CD4-positive, alpha-beta T cell (primary cell): ENCODE measurements at regions not wholly inside any gene's neighbourhood (a gene's known extent, or its start where the extent isn't known, plus 50 kb on each side); places are given as distances from the start of the nearest gene placed in this dataset.
"Not testable (repeated sequence)": the region's sequence is repeated elsewhere in the genome, so short reads cannot be mapped to it uniquely, and the experiment has no call there.

Experiments
- ATAC-seq: fragments of 200-7000 bp; cut with Tn5 transposase; one replicate; pipeline ENCODE4 v1.10.0; 2022; ENCODE audit warnings: mild to moderate bottlenecking; ENCODE audit not compliant: poor library complexity
- CTCF ChIA-PET: fragments of 350-600 bp; sonication (Branson Sonifier 250); formaldehyde crosslinking; loops from one replicate; lab custom pipeline; 2021; ENCODE audit warnings: antibody characterized with exemption, inconsistent platforms; lab: Charles Lee
- POLR2A ChIA-PET: fragments of 350-600 bp; sonication (Branson Sonifier 250); formaldehyde crosslinking; loops from one replicate; lab custom pipeline; 2021; ENCODE audit warnings: antibody characterized with exemption, inconsistent platforms; lab: Charles Lee
- DNase-seq, 14 experiments: peaks; one replicate each; pipeline ENCODE4 v3.0.0-alpha.2; 2013 to 2020; ENCODE audit warnings: mixed read lengths in 2 of 14
- H3K27ac ChIP-seq, 2 donors: one replicate each; pipeline versions ENCODE4 v1.5.1 to v1.7.0; 2013; ENCODE audit warnings: low read length in 2 of 2, low read depth in 1 of 2, mild to moderate bottlenecking in 1 of 2
- H3K27me3 ChIP-seq, 2 experiments: 1 replicate in 1 of 2; 2 replicates in 1 of 2; pipeline versions ENCODE4 v1.6.1 to v1.7.0; 2013; ENCODE audit warnings: low read length in 2 of 2, control low read depth in 1 of 2, mild to moderate bottlenecking in 1 of 2, moderate library complexity in 1 of 2; ENCODE audit not compliant: insufficient read depth in 2 of 2, control insufficient read depth in 1 of 2
- H3K36me3 ChIP-seq: one replicate; pipeline ENCODE4 v1.6.1; 2013; ENCODE audit warnings: low read length, control low read depth; ENCODE audit not compliant: insufficient read depth
- H3K4me1 ChIP-seq: one replicate; pipeline ENCODE4 v1.6.1; 2013; ENCODE audit warnings: low read length, control low read depth; ENCODE audit not compliant: insufficient read depth
- H3K4me3 ChIP-seq: one replicate; pipeline ENCODE4 v1.5.1; 2013; ENCODE audit warnings: mild to moderate bottlenecking, low read length, moderate library complexity
- H3K9me3 ChIP-seq, 2 experiments: 1 replicate in 1 of 2; 2 replicates in 1 of 2; pipeline versions ENCODE4 v1.6.1 to v1.7.0; 2013; ENCODE audit warnings: low read length in 2 of 2, mild to moderate bottlenecking in 2 of 2, control low read depth in 1 of 2, moderate library complexity in 1 of 2; ENCODE audit not compliant: control insufficient read depth in 1 of 2, insufficient read depth in 1 of 2
- H3K27ac Mint-ChIP-seq: one replicate; pipeline ENCODE4 v1.8.0; 2020; ENCODE audit warnings: mixed read lengths
- H3K27me3 Mint-ChIP-seq: one replicate; pipeline ENCODE4 v1.8.0; 2021; ENCODE audit warnings: mixed read lengths
- H3K36me3 Mint-ChIP-seq: one replicate; pipeline ENCODE4 v1.8.0; 2021; ENCODE audit warnings: low read depth, mixed read lengths
- H3K4me1 Mint-ChIP-seq: one replicate; pipeline ENCODE4 v1.8.0; 2021; ENCODE audit warnings: low read depth, mixed read lengths
- H3K4me3 Mint-ChIP-seq: one replicate; pipeline ENCODE4 v1.8.0; 2020; ENCODE audit warnings: mild to moderate bottlenecking, mixed read lengths
- H3K9me3 Mint-ChIP-seq: one replicate; pipeline ENCODE4 v1.8.0; 2020; ENCODE audit warnings: mixed read lengths
- intact Hi-C, 2 experiments: fragments of 100-400 bp; cut with DNase I in 1 of 2; cut with micrococcal nuclease in 1 of 2; formaldehyde crosslinking; loops; one replicate each; pipeline versions ENCODE4 v1.15.1 to v1.9.0; 2023 to 2025; cut with DNase I, micrococcal nuclease

GRCh38 chr21:7774219-7774618, 2747.2 kb upstream of the TPTE start:
- CTCF ChIA-PET, intact Hi-C loops, H3K4me1 ChIP-seq, H3K9me3 ChIP-seq, H3K36me3 Mint-ChIP-seq, H3K9me3 Mint-ChIP-seq, H3K4me3 Mint-ChIP-seq, DNase-seq, H3K36me3 ChIP-seq, H3K4me3 ChIP-seq, H3K27me3 Mint-ChIP-seq, H3K27me3 ChIP-seq, H3K27ac Mint-ChIP-seq, H3K27ac ChIP-seq, ATAC-seq, H3K4me1 Mint-ChIP-seq, POLR2A ChIA-PET: not testable (repeated sequence)

DNA sequence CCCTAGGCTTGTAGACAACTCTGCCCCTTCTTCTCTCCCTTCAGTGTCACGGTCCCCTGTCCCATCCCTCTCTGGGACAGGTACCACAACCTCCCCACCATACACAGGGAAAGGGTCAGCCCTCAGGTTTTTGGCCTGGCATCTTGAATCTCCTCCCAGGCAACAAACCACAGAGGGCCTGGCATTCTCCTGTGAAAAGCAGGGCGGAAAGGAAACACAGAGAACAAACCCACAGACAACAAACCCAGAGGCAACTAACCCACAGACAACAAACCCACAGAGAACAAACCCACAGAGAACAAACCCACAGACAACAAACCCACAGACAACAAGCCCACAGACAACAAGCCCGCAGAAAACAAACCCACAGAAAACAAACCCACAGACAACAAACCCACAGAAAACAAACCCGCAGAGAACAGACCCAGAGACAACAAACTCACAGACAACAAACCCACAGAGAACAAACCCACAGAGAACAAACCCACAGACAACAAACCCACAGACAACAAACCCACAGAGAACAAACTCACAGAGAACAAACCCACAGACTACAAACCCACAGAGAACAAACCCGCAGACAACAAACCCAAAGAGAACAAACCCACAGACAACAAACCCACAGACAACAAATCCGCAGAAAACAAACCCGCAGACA, 2745.9 kb upstream of the TPTE start:
- peak overlapping the region; percentile 39 for H3K4me3 Mint-ChIP-seq
- H3K27me3 ChIP-seq, H3K4me3 ChIP-seq, H3K9me3 ChIP-seq, H3K36me3 Mint-ChIP-seq, H3K4me1 Mint-ChIP-seq, ATAC-seq, H3K27me3 Mint-ChIP-seq, H3K27ac ChIP-seq, intact Hi-C loops, POLR2A ChIA-PET, CTCF ChIA-PET, H3K4me1 ChIP-seq, H3K9me3 Mint-ChIP-seq, H3K36me3 ChIP-seq: not testable (repeated sequence)
- DNase-seq = peak in 5 of 14 experiments; percentile 2 to 17 (median 5)
- H3K27ac Mint-ChIP-seq = peak overlapping the region; percentile 86

DNA sequence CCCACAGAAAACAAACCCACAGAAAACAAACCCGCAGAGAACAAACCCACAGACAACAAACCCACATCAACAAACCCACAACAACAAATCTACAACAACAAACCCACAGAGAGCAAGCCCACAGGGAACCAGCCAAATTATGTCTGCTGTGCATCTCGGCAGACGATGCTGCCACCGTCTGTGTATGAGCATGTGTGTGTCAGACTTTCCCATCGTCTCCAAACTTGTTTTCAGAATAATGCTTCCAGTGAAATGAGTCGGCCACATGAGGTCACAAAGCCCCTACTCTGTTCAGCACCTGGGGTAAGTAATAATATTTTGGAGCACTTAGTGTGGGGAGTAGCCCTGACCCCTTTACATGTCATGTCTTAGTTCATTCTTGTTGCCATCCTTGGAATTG, 2745.3 kb upstream of the TPTE start:
- H3K27ac ChIP-seq, CTCF ChIA-PET: not testable (repeated sequence)

DNA sequence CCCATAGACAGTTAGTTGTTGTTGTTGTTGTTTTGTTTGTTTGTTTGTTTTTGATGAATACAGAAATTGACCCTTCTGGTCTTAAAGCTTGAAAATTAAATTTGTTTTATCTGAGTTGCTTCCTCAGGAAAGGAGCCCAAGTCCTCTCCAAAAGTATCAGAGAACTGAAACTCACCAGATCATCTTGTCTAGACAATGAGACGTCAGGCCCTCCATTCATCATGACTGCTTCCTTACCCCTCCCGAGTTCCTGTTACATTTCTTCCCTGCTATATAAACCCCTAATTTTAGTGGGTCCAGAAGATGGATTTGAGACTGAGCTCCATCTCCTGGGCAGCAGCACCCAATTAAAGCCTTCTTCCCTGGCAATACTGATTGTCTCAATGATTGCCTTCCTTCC, 2744.8 kb upstream of the TPTE start:
- intact Hi-C loops, H3K27me3 Mint-ChIP-seq, H3K4me1 ChIP-seq, ATAC-seq, H3K4me3 ChIP-seq, H3K9me3 ChIP-seq, H3K27me3 ChIP-seq, CTCF ChIA-PET, H3K4me1 Mint-ChIP-seq, H3K4me3 Mint-ChIP-seq, H3K9me3 Mint-ChIP-seq, POLR2A ChIA-PET, H3K36me3 ChIP-seq, H3K36me3 Mint-ChIP-seq, DNase-seq, H3K27ac ChIP-seq, H3K27ac Mint-ChIP-seq: not testable (repeated sequence)

More for the DNA sequence above, 2745.3 kb upstream of the TPTE start:
- DNase-seq, H3K9me3 ChIP-seq, H3K36me3 ChIP-seq, H3K9me3 Mint-ChIP-seq, H3K27me3 ChIP-seq, POLR2A ChIA-PET, H3K36me3 Mint-ChIP-seq, H3K4me1 ChIP-seq, H3K27me3 Mint-ChIP-seq, H3K4me3 ChIP-seq, intact Hi-C loops, H3K4me1 Mint-ChIP-seq: not testable (repeated sequence)
- H3K4me3 Mint-ChIP-seq = peak overlapping the region; percentile 39
- peak overlapping the region; percentile 86 for H3K27ac Mint-ChIP-seq
- ATAC-seq = peak; percentile 29

DNA sequence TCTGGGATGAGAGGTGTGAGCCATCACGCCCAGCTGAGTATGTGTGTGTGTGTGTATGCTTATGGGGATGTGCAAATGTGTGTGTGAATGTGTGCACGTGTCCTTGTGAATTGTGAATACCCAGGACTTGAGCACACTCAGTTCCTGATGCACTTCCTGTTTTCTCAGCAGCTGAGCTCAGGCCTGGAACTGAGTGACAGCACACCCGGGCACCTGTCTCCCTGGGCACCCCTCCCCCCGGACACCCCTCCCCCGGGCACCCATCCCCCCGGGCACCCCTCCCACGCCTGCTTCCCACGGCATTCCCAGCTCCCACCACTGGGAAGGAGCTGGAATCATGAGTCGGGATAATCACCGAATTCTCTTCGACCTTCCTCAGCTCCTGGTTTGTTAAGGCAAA, 2744.1 kb upstream of the TPTE start:
- DNase-seq, CTCF ChIA-PET, H3K4me3 Mint-ChIP-seq, H3K27ac ChIP-seq, H3K27me3 ChIP-seq, H3K4me1 ChIP-seq, H3K4me1 Mint-ChIP-seq, H3K9me3 Mint-ChIP-seq, POLR2A ChIA-PET, ATAC-seq, H3K27ac Mint-ChIP-seq, H3K4me3 ChIP-seq, H3K9me3 ChIP-seq, H3K36me3 Mint-ChIP-seq, intact Hi-C loops, H3K36me3 ChIP-seq, H3K27me3 Mint-ChIP-seq: not testable (repeated sequence)

- H3K27me3 ChIP-seq, H3K9me3 Mint-ChIP-seq, H3K4me3 Mint-ChIP-seq, POLR2A ChIA-PET, intact Hi-C loops, H3K27me3 Mint-ChIP-seq, ATAC-seq, CTCF ChIA-PET, H3K4me3 ChIP-seq, H3K9me3 ChIP-seq, DNase-seq, H3K4me1 Mint-ChIP-seq, H3K36me3 ChIP-seq, H3K27ac ChIP-seq, H3K27ac Mint-ChIP-seq, H3K4me1 ChIP-seq, H3K36me3 Mint-ChIP-seq: not testable (repeated sequence)
Measured at GRCh38 chr21:7787427-7788078, 2733.8 kb upstream of the TPTE start.

DNA sequence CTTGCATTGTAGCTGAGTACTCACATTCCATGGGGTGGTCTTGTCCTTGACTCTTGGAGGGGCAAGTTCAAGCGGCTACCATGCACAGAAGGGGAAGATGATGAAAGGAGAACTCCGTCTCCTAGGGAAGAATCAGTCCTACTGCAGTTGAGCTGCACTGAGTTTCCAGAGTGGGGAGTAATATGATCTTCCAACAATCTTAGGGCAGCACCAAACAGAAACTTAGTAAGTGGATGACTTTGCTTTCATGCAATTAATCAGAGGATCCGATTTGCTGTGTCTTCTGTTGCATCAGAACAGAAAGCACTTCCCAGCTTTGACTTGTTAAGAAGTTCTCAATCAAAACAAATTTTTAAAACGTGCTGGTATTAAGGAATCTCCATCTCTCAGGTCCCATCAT, 2727.6 kb upstream of the TPTE start:
- DNase-seq, H3K4me3 ChIP-seq, H3K9me3 Mint-ChIP-seq, H3K9me3 ChIP-seq, POLR2A ChIA-PET, H3K27ac Mint-ChIP-seq, H3K27ac ChIP-seq, H3K27me3 ChIP-seq, intact Hi-C loops, H3K4me1 ChIP-seq, ATAC-seq, H3K36me3 Mint-ChIP-seq, CTCF ChIA-PET, H3K27me3 Mint-ChIP-seq, H3K4me3 Mint-ChIP-seq, H3K4me1 Mint-ChIP-seq, H3K36me3 ChIP-seq: not testable (repeated sequence)
